Panc1 (cell line): ENCODE measurements at regions not wholly inside any gene's neighbourhood (a gene's known extent, or its start where the extent isn't known, plus 50 kb on each side); places are given as distances from the start of the nearest gene placed in this dataset.

Experiments used
- ATAC-seq: fragments of 200-7000 bp; cut with Tn5 transposase; 2 replicates; pipeline ENCODE4 v1.9.1; 2020; ENCODE audit warnings: mild to moderate bottlenecking, moderate library complexity
- BruUV-seq: library from RNA; stranded (reverse); fragments of 400-500 nt; replicated peaks from 2 replicates; lab custom pipeline; 2021; lab: Mats Ljungman, UMichigan
- CTCF ChIA-PET: fragments of 300-600 bp; sonication (Branson Sonifier 250); formaldehyde crosslinking; loops from one replicate; lab custom pipeline; 2022; ENCODE audit warnings: antibody characterized with exemption; lab: Charles Lee
- POLR2A ChIA-PET: fragments of 300-600 bp; sonication (Branson Sonifier 250); formaldehyde crosslinking; loops from one replicate; lab custom pipeline; 2022; ENCODE audit warnings: antibody characterized with exemption; lab: Charles Lee
- DNase-seq: peaks from one replicate; pipeline ENCODE4 v3.0.0-alpha.2; 2010; ENCODE audit warnings: low read depth, low spot score
- H3K27ac ChIP-seq: 2 replicates; pipeline ENCODE4 v1.5.1; 2011; ENCODE audit warnings: mild to moderate bottlenecking, low read length, inconsistent platforms
- H3K27me3 ChIP-seq: fragments of 200-500 bp; sonication (Bioruptor generic); 2 replicates; pipeline ENCODE4 v1.6.0; 2014; ENCODE audit warnings: low read length, inconsistent platforms; ENCODE audit not compliant: control insufficient read depth, insufficient read depth
- H3K36me3 ChIP-seq: fragments of 200-500 bp; sonication (Bioruptor generic); 2 replicates; pipeline ENCODE4 v1.5.1; 2014; ENCODE audit warnings: inconsistent platforms, mild to moderate bottlenecking, low read length, moderate library complexity; ENCODE audit not compliant: control insufficient read depth, insufficient read depth
- H3K4me1 ChIP-seq: 2 replicates; pipeline ENCODE4 v1.5.1; 2011; ENCODE audit warnings: inconsistent platforms, mild to moderate bottlenecking, low read length, moderate library complexity; ENCODE audit not compliant: control insufficient read depth, insufficient read depth
- H3K4me3 ChIP-seq, 2 experiments: 2 replicates each; pipeline ENCODE4 v1.5.1; 2011 to 2012; ENCODE audit warnings: low read depth in 2 of 2, low read length in 2 of 2, mild to moderate bottlenecking in 2 of 2, inconsistent platforms in 1 of 2, moderate library complexity in 1 of 2
- H3K9me3 ChIP-seq: fragments of 200-500 bp; sonication (Bioruptor generic); 2 replicates; pipeline ENCODE4 v1.5.1; 2014; ENCODE audit warnings: low read depth, mild to moderate bottlenecking, inconsistent platforms, low read length, moderate library complexity; ENCODE audit not compliant: control insufficient read depth, insufficient read depth
- POLR2AphosphoS5 ChIP-seq: IDR thresholded peaks from 2 replicates; pipeline ENCODE4 v1.6.1; 2012; ENCODE audit warnings: mild to moderate bottlenecking, low read depth, low read length, moderate library complexity
- SIN3A ChIP-seq: IDR thresholded peaks from 2 replicates; pipeline ENCODE4 v1.6.1; 2012; ENCODE audit warnings: low read depth, mild to moderate bottlenecking, low read length, moderate library complexity, borderline replicate concordance; ENCODE audit not compliant: insufficient read depth
- TCF7L2 ChIP-seq: IDR thresholded peaks from 2 replicates; pipeline ENCODE4 v1.6.1; 2011; ENCODE audit warnings: mild to moderate bottlenecking, low read depth, low read length, inconsistent platforms
- in situ Hi-C: cut with HindIII; loops from 2 replicates; pipeline ENCODE4 v1.10.0; 2016; ENCODE audit warnings: low sequenced_read_pairs, low pct_unique_long_range_greater_than_20kb
- intact Hi-C: fragments of 100-400 bp; cut with micrococcal nuclease; formaldehyde crosslinking; loops from one replicate; pipeline ENCODE4 v1.10.0; 2022; ENCODE audit not compliant: unreplicated experiment
- TF ChIP-seq, protein P1 (sequence below): fragments of 450-650 bp; IDR thresholded peaks from 2 replicates; pipeline ENCODE4 v1.5.1; 2017; ENCODE audit warnings: mild to moderate bottlenecking
- TF ChIP-seq, protein P2 (sequence below), 2 experiments: IDR thresholded peaks; 2 replicates each; pipeline ENCODE4 v1.6.1; 2011 to 2012; ENCODE audit warnings: low read depth in 2 of 2, control low read depth in 1 of 2, low read length in 1 of 2, mild to moderate bottlenecking in 1 of 2, moderate library complexity in 1 of 2; ENCODE audit not compliant: insufficient read depth in 1 of 2

DNA sequence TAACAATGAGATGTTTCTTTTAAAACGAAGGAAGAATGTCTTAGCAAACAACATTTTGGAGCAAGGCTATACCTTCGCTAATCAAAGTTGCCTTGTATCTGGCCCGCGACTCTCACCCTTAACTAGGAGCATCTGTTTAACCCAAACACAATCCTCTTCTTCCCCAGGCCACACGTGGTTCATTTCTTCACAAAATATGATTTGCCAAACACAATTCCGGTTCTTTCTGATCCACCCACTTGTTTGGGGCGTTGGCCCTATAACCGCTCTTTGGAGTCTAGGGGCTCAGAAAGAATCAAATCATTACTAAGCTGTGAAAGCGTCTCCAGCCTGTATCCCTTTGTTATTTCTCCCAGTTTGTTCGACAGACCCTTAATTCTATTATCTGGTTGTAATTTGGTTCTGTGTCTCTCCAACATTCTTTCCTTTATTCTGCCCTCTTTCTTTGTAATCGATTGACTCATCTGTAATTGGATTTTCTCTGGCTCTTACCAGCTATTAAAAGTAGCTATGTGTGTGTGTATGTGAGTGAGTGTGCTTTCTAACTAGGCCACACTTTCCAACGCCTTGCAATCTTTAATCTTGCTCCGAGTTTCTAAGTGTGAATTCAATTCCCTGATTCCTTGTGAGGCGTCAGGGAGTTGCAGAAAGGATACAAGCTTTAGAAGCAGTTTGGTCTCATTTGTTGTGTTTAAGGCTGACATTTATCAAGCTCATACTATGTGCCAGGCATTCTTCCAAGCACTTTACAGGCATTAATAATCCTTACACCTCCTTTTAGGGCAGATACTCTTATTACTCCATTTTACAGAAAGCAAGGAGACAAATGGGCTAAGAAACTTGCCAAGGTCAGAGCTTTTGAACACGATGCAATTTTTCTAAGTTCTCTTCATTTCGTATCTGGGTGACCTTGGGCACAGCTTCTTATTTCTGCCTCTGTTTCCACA, 138.6 kb upstream of the CPEB2 start:
- Histone ChIP-seq H3K27me3 (no peaks in the 10 kb centered on the region), H3K4me3 (no peak overlapping the region), H3K4me1 (no peaks in the 10 kb centered on the region), H3K27ac (no peak overlapping the region), H3K36me3 (no peaks in the 10 kb centered on the region), H3K9me3 (no peaks in the 10 kb centered on the region)
- no TSS peak for BruUV-seq
- DNase-seq (no peak), ATAC-seq (no peak)
- ChIA-PET POLR2A (no interaction called here), CTCF (no interaction called here)
- intact Hi-C loops: no loop called here
- TF ChIP-seq, protein P1, sequence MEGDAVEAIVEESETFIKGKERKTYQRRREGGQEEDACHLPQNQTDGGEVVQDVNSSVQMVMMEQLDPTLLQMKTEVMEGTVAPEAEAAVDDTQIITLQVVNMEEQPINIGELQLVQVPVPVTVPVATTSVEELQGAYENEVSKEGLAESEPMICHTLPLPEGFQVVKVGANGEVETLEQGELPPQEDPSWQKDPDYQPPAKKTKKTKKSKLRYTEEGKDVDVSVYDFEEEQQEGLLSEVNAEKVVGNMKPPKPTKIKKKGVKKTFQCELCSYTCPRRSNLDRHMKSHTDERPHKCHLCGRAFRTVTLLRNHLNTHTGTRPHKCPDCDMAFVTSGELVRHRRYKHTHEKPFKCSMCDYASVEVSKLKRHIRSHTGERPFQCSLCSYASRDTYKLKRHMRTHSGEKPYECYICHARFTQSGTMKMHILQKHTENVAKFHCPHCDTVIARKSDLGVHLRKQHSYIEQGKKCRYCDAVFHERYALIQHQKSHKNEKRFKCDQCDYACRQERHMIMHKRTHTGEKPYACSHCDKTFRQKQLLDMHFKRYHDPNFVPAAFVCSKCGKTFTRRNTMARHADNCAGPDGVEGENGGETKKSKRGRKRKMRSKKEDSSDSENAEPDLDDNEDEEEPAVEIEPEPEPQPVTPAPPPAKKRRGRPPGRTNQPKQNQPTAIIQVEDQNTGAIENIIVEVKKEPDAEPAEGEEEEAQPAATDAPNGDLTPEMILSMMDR: no peak
- TF ChIP-seq, protein P2, sequence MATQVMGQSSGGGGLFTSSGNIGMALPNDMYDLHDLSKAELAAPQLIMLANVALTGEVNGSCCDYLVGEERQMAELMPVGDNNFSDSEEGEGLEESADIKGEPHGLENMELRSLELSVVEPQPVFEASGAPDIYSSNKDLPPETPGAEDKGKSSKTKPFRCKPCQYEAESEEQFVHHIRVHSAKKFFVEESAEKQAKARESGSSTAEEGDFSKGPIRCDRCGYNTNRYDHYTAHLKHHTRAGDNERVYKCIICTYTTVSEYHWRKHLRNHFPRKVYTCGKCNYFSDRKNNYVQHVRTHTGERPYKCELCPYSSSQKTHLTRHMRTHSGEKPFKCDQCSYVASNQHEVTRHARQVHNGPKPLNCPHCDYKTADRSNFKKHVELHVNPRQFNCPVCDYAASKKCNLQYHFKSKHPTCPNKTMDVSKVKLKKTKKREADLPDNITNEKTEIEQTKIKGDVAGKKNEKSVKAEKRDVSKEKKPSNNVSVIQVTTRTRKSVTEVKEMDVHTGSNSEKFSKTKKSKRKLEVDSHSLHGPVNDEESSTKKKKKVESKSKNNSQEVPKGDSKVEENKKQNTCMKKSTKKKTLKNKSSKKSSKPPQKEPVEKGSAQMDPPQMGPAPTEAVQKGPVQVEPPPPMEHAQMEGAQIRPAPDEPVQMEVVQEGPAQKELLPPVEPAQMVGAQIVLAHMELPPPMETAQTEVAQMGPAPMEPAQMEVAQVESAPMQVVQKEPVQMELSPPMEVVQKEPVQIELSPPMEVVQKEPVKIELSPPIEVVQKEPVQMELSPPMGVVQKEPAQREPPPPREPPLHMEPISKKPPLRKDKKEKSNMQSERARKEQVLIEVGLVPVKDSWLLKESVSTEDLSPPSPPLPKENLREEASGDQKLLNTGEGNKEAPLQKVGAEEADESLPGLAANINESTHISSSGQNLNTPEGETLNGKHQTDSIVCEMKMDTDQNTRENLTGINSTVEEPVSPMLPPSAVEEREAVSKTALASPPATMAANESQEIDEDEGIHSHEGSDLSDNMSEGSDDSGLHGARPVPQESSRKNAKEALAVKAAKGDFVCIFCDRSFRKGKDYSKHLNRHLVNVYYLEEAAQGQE (IDR thresholded peaks at IDR 0.05; ENCODE audit: insufficient read depth in 1 of 2, low read depth in 2 of 2, low read length in 1 of 2): no peak
- TF ChIP-seq SIN3A (no peak), TCF7L2 (no peak), POLR2AphosphoS5 (no peak)
- in situ Hi-C loops: loop anchor here (25.0 kb wide), 1 partner anchor 124 kb away; no protein-coding TSS in a partner anchor

DNA sequence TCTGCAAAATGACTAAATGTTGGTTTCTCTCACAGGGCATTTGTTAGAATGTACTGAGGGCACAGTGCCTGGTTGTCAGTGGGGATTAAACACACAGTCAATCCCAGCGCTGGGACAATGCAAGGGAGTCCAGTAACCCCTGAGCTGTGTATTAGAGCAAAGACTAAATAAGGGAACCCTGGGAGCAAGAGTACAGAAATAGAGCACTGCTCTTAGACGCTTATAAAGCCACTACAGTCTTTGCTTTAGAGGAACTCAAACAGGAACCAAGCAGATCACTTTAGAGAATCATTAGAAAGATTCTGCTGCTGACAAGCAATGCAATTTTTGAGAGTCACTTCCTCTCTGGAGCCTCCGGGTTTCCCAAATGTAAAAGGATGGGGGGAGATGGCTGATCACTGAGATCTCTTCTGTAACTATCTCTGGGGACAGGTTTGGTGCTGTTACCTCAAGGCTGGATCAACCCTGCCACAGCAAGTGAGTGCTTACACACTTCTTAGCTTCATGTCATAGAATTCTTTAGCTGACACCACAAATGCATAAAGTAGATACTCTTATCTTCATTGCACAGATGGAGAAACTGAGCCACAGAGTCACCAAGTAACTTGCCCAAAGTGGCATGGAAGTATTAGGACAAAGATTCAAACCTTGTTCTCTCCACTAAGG, 137.8 kb upstream of the CPEB2 start:
- Histone ChIP-seq H3K4me3 (no peak overlapping the region), H3K4me1 (no peaks in the 10 kb centered on the region), H3K9me3 (no peaks in the 10 kb centered on the region), H3K36me3 (no peaks in the 10 kb centered on the region), H3K27ac (no peak overlapping the region), H3K27me3 (no peaks in the 10 kb centered on the region)
- intact Hi-C loops (no loop called here), in situ Hi-C loops (loop anchor here (25.0 kb wide), 1 partner anchor 123 kb away; no protein-coding TSS in a partner anchor)
- no TSS peak for BruUV-seq
- no peak for DNase-seq
- POLR2A ChIA-PET: no interaction called here
- CTCF ChIA-PET: no interaction called here
- TF ChIP-seq, protein P1: no peak
- TF ChIP-seq POLR2AphosphoS5: no peak
- TF ChIP-seq, protein P2 (IDR thresholded peaks at IDR 0.05; ENCODE audit: insufficient read depth in 1 of 2, low read depth in 2 of 2, low read length in 1 of 2): no peak
- TF ChIP-seq TCF7L2: no peak
- no peak for TF ChIP-seq SIN3A
- ATAC-seq: no peak
